Osteocyte (in vitro differentiated cells): ENCODE measurements at regions not wholly inside any gene's neighbourhood (a gene's known extent, or its start where the extent isn't known, plus 50 kb on each side); places are given as distances from the start of the nearest gene placed in this dataset.

Source experiments
- DNase-seq: peaks from one replicate; pipeline ENCODE4 v3.0.0; 2021; ENCODE audit warnings: mixed read lengths; ENCODE audit not compliant: unreplicated experiment; ENCODE audit errors: extremely low spot score
- H3K27ac Mint-ChIP-seq: one replicate; pipeline ENCODE4 v1.8.0; 2021; ENCODE audit warnings: mild to moderate bottlenecking, mixed read lengths; ENCODE audit not compliant: unreplicated experiment
- H3K27me3 Mint-ChIP-seq: one replicate; pipeline ENCODE4 v1.8.0; 2021; ENCODE audit warnings: mixed read lengths; ENCODE audit not compliant: unreplicated experiment
- H3K36me3 Mint-ChIP-seq: one replicate; pipeline ENCODE4 v1.8.0; 2021; ENCODE audit warnings: mixed read lengths; ENCODE audit not compliant: unreplicated experiment
- H3K4me1 Mint-ChIP-seq: one replicate; pipeline ENCODE4 v1.8.0; 2021; ENCODE audit warnings: mixed read lengths; ENCODE audit not compliant: unreplicated experiment
- H3K4me3 Mint-ChIP-seq: one replicate; pipeline ENCODE4 v1.8.0; 2021; ENCODE audit warnings: mild to moderate bottlenecking, moderate library complexity, mixed read lengths; ENCODE audit not compliant: unreplicated experiment
- H3K9me3 Mint-ChIP-seq: one replicate; pipeline ENCODE4 v1.8.0; 2021; ENCODE audit warnings: mixed read lengths; ENCODE audit not compliant: unreplicated experiment
- TF ChIP-seq, protein P1 (sequence below): fragments of 200-600 bp; sonication (generic); IDR thresholded peaks from 2 replicates; pipeline ENCODE4 v1.5.0; 2021; ENCODE audit warnings: antibody characterized with exemption, mild to moderate bottlenecking, moderate library complexity

DNA sequence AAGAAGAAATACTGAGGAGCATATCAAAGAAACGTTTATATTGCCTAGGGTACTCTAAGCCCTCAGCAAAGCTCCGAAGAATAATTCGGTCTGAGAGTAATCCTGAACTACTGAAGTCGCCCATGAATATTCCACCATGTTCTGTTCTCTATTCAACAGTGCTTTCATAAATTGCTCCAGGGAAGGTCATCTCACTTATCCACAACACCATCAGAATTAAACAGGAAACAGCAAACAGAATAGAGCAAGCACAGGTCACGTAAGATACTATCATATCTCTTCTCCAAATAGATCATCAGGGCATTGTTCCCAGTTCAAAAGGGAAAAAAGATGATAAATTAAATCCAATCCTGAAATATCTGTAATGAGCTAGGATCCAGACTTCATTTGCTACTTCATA is 325.6 kb downstream of the DEPDC1B start:
- no peak overlapping the region for H3K27ac Mint-ChIP-seq
- no peak for DNase-seq
- TF ChIP-seq, protein P1, sequence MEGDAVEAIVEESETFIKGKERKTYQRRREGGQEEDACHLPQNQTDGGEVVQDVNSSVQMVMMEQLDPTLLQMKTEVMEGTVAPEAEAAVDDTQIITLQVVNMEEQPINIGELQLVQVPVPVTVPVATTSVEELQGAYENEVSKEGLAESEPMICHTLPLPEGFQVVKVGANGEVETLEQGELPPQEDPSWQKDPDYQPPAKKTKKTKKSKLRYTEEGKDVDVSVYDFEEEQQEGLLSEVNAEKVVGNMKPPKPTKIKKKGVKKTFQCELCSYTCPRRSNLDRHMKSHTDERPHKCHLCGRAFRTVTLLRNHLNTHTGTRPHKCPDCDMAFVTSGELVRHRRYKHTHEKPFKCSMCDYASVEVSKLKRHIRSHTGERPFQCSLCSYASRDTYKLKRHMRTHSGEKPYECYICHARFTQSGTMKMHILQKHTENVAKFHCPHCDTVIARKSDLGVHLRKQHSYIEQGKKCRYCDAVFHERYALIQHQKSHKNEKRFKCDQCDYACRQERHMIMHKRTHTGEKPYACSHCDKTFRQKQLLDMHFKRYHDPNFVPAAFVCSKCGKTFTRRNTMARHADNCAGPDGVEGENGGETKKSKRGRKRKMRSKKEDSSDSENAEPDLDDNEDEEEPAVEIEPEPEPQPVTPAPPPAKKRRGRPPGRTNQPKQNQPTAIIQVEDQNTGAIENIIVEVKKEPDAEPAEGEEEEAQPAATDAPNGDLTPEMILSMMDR: no peak
- no peaks in the 10 kb centered on the region for H3K9me3 Mint-ChIP-seq
- no peaks in the 10 kb centered on the region for H3K36me3 Mint-ChIP-seq
- H3K4me1 Mint-ChIP-seq: peaks cover 5% of the 10 kb centered on the region
- no peaks in the 10 kb centered on the region for H3K27me3 Mint-ChIP-seq
- no peak overlapping the region for H3K4me3 Mint-ChIP-seq

DNA sequence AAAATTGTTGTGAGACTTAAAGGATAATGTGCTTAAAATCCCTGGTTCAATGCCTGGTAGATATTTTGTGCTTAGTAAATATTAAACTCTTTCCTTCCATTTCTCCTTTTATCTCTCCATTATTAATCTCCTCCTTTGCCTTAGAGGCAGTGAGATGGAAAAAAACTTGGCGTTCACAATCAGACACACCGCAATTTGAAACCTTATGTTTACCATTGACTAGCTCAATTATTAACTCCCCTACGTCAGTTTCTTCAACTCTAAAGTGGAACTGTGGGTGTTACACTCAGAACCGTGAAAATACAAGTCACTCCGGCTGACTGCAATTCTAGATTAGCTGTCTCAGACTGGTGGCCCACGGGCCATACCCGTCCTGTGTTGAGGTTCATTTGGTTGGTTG is 327.2 kb downstream of the DEPDC1B start:
- Mint-ChIP-seq H3K4me3 (no peak overlapping the region), H3K9me3 (no peaks in the 10 kb centered on the region), H3K4me1 (peaks cover 8% of the 10 kb centered on the region), H3K27me3 (no peaks in the 10 kb centered on the region), H3K27ac (no peak overlapping the region), H3K36me3 (no peaks in the 10 kb centered on the region)
- no peak for DNase-seq
- TF ChIP-seq, protein P1: no peak

DNA sequence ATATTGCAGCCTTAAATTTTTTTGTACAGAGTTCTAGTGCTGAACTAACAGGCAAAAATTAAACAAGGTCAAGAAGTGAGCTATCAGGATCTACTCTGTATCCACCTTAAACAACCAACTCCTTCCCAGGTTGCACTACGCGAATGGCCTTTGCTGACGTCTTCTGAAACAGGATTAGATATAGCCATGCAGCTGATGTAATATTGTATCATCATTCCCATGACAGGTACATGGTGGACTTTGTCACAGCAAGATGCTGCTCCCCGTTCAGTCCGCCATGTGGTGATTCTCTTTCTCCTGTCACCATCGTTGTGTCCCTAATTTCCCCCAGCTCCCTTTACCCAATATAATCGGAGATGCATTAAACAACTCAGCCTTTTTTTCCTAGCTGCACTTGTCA is 328.9 kb downstream of the DEPDC1B start:
- no peak overlapping the region for H3K4me3 Mint-ChIP-seq
- no peaks in the 10 kb centered on the region for H3K36me3 Mint-ChIP-seq
- DNase-seq: no peak
- H3K9me3 Mint-ChIP-seq: no peaks in the 10 kb centered on the region
- H3K27ac Mint-ChIP-seq: no peak overlapping the region
- TF ChIP-seq, protein P1: no peak
- peaks cover 19% of the 10 kb centered on the region for H3K4me1 Mint-ChIP-seq
- no peaks in the 10 kb centered on the region for H3K27me3 Mint-ChIP-seq

DNA sequence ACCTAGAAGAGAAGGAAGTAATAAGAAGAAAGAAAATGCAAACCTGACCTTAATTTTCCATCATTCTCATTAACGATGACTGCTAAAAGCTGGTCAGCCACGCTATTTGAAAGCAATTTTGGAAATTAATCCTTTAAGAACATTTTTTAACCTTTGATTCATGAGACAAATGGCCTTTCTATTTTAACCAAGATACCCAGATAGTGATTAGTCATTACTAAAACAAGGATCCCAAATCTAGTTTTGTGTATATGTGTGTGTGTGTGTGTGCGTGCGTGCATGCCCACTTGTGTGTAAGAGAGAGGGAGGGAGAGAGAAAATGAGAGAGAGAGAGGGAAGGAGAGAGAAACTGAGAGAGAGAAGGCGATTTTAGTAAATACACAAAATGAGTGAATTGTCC is 329.5 kb downstream of the DEPDC1B start:
- H3K27ac Mint-ChIP-seq: no peak overlapping the region
- no peaks in the 10 kb centered on the region for H3K36me3 Mint-ChIP-seq
- TF ChIP-seq, protein P1: no peak
- DNase-seq: no peak
- H3K9me3 Mint-ChIP-seq: no peaks in the 10 kb centered on the region
- H3K27me3 Mint-ChIP-seq: no peaks in the 10 kb centered on the region
- H3K4me1 Mint-ChIP-seq: peaks cover 21% of the 10 kb centered on the region
- H3K4me3 Mint-ChIP-seq: no peak overlapping the region

DNA sequence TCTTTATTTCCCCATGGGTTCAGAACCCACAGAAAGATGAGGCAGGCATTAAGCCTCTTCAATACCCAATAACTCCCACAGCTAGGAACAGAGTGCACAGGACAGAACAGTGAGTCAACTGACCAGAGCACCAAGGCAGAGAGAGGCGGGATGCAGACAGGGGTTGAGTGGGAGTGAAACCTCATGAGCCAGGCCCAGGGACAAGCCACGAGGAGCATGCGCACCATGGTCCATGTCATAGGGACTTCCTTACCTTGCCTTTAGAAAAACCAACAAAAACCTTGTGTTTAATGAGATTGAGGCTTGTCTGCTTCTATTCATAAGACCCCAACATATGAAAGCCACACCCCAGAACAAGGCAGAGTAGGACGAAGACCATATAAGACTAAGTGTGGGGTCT is 330.6 kb downstream of the DEPDC1B start:
- H3K36me3 Mint-ChIP-seq: no peaks in the 10 kb centered on the region
- TF ChIP-seq, protein P1: no peak
- no peaks in the 10 kb centered on the region for H3K9me3 Mint-ChIP-seq
- H3K27ac Mint-ChIP-seq: no peak overlapping the region
- H3K27me3 Mint-ChIP-seq: no peaks in the 10 kb centered on the region
- peaks cover 30% of the 10 kb centered on the region for H3K4me1 Mint-ChIP-seq
- no peak for DNase-seq
- no peak overlapping the region for H3K4me3 Mint-ChIP-seq
